Urinary bladder (tissue), 3 donors: ENCODE measurements at regions not wholly inside any gene's neighbourhood (a gene's known extent, or its start where the extent isn't known, plus 50 kb on each side); places are given as distances from the start of the nearest gene placed in this dataset.
"Not testable (repeated sequence)": the region's sequence is repeated elsewhere in the genome, so short reads cannot be mapped to it uniquely, and the experiment has no call there.

Experiments
- DNase-seq: peaks from one replicate; pipeline ENCODE4 v3.0.0-alpha.2; 2015; ENCODE audit errors: extremely low spot score
- H3K27ac ChIP-seq: one replicate; pipeline ENCODE4 v1.5.1; 2013; ENCODE audit warnings: low read depth, mild to moderate bottlenecking, moderate library complexity
- H3K36me3 ChIP-seq: one replicate; pipeline ENCODE4 v1.6.1; 2013; ENCODE audit warnings: mild to moderate bottlenecking, moderate library complexity; ENCODE audit not compliant: insufficient read depth
- H3K4me1 ChIP-seq: one replicate; pipeline ENCODE4 v1.6.1; 2013; ENCODE audit warnings: mild to moderate bottlenecking, moderate library complexity; ENCODE audit not compliant: insufficient read depth
- H3K4me3 ChIP-seq: one replicate; pipeline ENCODE4 v1.5.1; 2013; ENCODE audit warnings: low read depth, low read length
- WGBS: extraction: QIAGEN DNeasy Blood & Tissue Kit; methylation state at CpG from one replicate; pipeline ENCODE4 v1.1.7; 2013; 5-methylcytosine and 5-hydroxymethylcytosine counted together
- donor health status: healthy with polysubstance abuse.
- donor health status: healthy.

DNA sequence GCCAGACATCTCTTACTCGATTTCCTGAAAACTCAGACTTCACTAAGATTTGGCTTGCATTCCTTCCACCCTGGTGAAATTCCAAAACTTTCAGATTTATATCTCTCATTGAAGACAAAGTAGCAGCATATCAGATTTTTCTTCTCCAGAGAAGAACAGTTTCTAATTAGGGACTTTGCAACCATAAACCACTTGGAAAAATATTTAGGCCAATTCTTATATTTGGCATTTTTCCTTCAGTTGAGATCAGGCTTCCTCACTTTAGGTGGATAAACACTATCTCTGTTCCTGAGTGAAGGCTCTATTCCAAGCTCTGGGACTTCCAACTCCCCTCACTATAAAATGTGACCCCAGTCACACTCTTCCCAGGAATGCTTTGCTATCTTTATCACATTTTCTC lies 1434.3 kb upstream of the FLRT2 start:
- peak; percentile 54 for DNase-seq

DNA sequence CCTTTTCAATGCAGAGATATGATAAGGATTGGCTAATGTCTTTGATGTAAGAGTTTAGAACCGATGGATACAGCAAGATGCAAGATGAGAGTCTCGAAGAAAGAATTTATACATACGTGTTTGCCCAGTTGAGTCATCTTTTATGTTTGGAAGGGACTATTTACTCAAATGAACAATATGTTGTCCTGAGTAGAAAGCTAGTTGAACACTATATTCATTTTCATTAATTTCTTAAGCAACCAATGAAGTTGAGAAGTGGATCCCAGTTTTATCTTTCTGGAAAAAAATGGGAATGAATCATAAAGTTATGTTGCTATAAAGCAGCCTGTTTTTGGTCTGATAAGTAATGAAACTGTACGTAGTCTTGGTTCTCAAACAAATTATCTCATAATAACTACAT lies 1431.7 kb upstream of the FLRT2 start:
- Histone ChIP-seq H3K27ac (no peak overlapping the region), H3K4me1 (no peaks in the 10 kb centered on the region), H3K36me3 (no peaks in the 10 kb centered on the region), H3K4me3 (no peak overlapping the region)
- DNase-seq = no peak
- WGBS = 82% methylated on average over 4 of the region's 4 CpGs

More for the DNA sequence above, 1434.3 kb upstream of the FLRT2 start:
- Histone ChIP-seq H3K4me3 (no peak overlapping the region), H3K27ac (no peak overlapping the region), H3K36me3 (no peaks in the 10 kb centered on the region), H3K4me1 (no peaks in the 10 kb centered on the region)
- 14% methylated on average over 1 of the region's 1 CpG for WGBS

- WGBS = 94% methylated on average over 26 of the region's 27 CpGs
- H3K4me1 ChIP-seq, H3K4me3 ChIP-seq: not testable (repeated sequence)
Observed at GRCh38 chr14:84099560-84099959, 1430.4 kb upstream of the FLRT2 start.

GRCh38 chr14:84107835-84108343 lies 1422.1 kb upstream of the FLRT2 start:
- Histone ChIP-seq H3K4me1 (no peaks in the 10 kb centered on the region), H3K27ac (no peak overlapping the region)
- no peak for DNase-seq

More at GRCh38 chr14:84099560-84099959, 1430.4 kb upstream of the FLRT2 start:
- H3K27ac ChIP-seq, H3K36me3 ChIP-seq, DNase-seq: not testable (repeated sequence)

DNA sequence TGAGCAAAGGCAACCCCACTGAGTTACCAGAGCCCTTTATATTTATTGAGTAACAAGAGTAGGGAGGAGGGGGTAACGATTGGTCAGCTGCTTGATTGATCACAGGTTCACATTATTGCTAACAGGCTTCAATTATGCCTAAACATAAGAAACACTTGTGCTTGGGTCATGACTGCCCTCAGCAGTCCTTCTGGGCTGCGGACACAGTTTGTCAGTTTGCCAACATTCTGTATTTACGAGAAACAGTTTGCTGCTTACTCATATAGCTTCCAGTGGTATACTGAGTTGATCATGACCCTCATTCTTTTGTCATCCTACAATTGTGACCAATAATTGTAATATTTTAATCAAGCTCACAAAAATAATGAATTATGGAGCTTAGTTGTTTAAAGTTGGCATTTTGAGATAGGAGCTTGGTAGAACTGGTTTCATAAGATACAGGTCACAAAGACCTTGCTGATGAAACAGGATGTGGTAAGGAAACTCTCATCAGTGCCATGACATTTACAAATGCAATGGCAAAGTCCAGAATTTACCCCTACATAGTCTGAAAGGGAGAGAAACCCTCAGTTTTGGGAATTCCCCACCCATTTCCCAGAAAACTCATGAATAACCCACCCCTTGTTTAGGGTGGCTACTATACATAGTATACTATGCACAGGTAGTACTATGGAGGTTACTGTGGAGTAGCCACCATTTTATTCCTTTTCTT lies 1421.0 kb upstream of the FLRT2 start:
- no peaks in the 10 kb centered on the region for H3K4me1 ChIP-seq
- H3K27ac ChIP-seq = no peak overlapping the region
- no peak overlapping the region for H3K4me3 ChIP-seq
- no peaks in the 10 kb centered on the region for H3K36me3 ChIP-seq
- DNase-seq = no peak
- WGBS = 91% methylated on average over 3 of the region's 3 CpGs

More at GRCh38 chr14:84107835-84108343, 1422.1 kb upstream of the FLRT2 start:
- Histone ChIP-seq H3K36me3 (no peaks in the 10 kb centered on the region), H3K4me3 (no peak overlapping the region)

GRCh38 chr14:84112589-84112988 lies 1417.4 kb upstream of the FLRT2 start:
- H3K4me1 ChIP-seq = no peaks in the 10 kb centered on the region

GRCh38 chr14:84125676-84126075 lies 1404.3 kb upstream of the FLRT2 start:
- WGBS = 90% methylated on average over 4 of the region's 4 CpGs
- H3K27ac ChIP-seq = no peak overlapping the region
- no peak for DNase-seq

More at GRCh38 chr14:84112589-84112988, 1417.4 kb upstream of the FLRT2 start:
- 75% methylated on average over 4 of the region's 4 CpGs for WGBS
- Histone ChIP-seq H3K27ac (no peak overlapping the region), H3K36me3 (no peaks in the 10 kb centered on the region), H3K4me3 (no peak overlapping the region)
- no peak for DNase-seq

GRCh38 chr14:84127495-84127894 lies 1402.4 kb upstream of the FLRT2 start:
- H3K27ac ChIP-seq = no peak overlapping the region
- no peak for DNase-seq
- WGBS = 64% methylated on average over 3 of the region's 3 CpGs
- no peak overlapping the region for H3K4me3 ChIP-seq
- H3K36me3 ChIP-seq = no peaks in the 10 kb centered on the region
- H3K4me1 ChIP-seq = no peaks in the 10 kb centered on the region

More at GRCh38 chr14:84125676-84126075, 1404.3 kb upstream of the FLRT2 start:
- Histone ChIP-seq H3K4me1 (no peaks in the 10 kb centered on the region), H3K4me3 (no peak overlapping the region), H3K36me3 (no peaks in the 10 kb centered on the region)

GRCh38 chr14:84128050-84128449 lies 1401.9 kb upstream of the FLRT2 start:
- no peak overlapping the region for H3K4me3 ChIP-seq
- H3K4me1 ChIP-seq = no peaks in the 10 kb centered on the region
- 22% methylated on average over 3 of the region's 3 CpGs for WGBS
- no peak overlapping the region for H3K27ac ChIP-seq
- DNase-seq = no peak
- H3K36me3 ChIP-seq = no peaks in the 10 kb centered on the region

GRCh38 chr14:84129007-84129406 lies 1400.9 kb upstream of the FLRT2 start:
- DNase-seq = no peak
- 67% methylated on average over 5 of the region's 5 CpGs for WGBS
- no peaks in the 10 kb centered on the region for H3K4me1 ChIP-seq
- no peaks in the 10 kb centered on the region for H3K36me3 ChIP-seq
- H3K27ac ChIP-seq = no peak overlapping the region
- no peak overlapping the region for H3K4me3 ChIP-seq

DNA sequence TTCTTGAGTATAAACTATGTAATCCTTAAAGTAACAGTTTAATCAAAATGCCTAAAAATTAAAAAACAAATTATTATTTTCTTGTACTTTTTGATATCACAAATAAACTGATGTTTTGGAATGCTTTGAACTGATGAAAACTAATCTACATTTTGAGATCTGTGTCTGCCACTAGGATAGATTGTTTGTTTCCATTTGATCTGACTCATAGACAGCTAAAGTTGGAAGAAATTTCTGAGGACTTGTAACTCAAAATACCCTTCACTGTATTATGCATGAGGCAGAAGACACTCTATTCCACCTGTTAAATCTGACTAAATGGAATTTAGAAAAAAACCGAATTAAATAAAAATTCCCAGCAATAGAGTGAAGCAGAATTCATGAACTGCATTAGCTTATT lies 1400.0 kb upstream of the FLRT2 start:
- no peak overlapping the region for H3K4me3 ChIP-seq
- H3K4me1 ChIP-seq = no peaks in the 10 kb centered on the region
- no peak for DNase-seq
- 81% methylated on average over 1 of the region's 1 CpG for WGBS
- no peak overlapping the region for H3K27ac ChIP-seq
- H3K36me3 ChIP-seq = no peaks in the 10 kb centered on the region

DNA sequence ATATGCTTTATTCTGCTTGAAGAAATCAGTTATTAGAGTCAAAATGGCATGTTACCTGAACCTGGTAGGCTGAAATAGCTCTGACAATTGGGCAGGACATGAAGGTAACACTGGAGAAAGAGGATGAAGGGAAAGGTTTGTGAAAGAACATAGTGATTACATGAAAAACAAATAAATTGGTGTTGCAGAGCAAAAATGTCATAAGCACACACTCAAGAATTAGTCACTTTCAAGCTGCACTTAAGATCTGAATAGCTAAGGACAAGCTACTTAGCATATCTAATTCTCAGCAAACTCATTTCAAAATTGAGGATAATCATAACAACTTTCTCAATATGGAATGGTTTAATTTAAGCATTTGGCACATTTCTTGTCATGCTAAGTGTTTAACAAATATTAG lies 1398.0 kb upstream of the FLRT2 start:
- Histone ChIP-seq H3K4me1 (no peaks in the 10 kb centered on the region), H3K36me3 (no peaks in the 10 kb centered on the region), H3K4me3 (no peak overlapping the region), H3K27ac (no peak overlapping the region)
- no peak for DNase-seq

GRCh38 chr14:84144166-84144565 lies 1385.8 kb upstream of the FLRT2 start:
- WGBS = 81% methylated on average over 2 of the region's 2 CpGs
- Histone ChIP-seq H3K4me3 (no peak overlapping the region), H3K36me3 (no peaks in the 10 kb centered on the region), H3K27ac (no peak overlapping the region), H3K4me1 (no peaks in the 10 kb centered on the region)
- DNase-seq = no peak

- WGBS = 96% methylated on average over 14 of the region's 14 CpGs
- no peak for DNase-seq
- no peaks in the 10 kb centered on the region for H3K36me3 ChIP-seq
- H3K27ac ChIP-seq = no peak overlapping the region
- H3K4me3 ChIP-seq = no peak overlapping the region
- H3K4me1 ChIP-seq = no peaks in the 10 kb centered on the region
Observed at GRCh38 chr14:84152452-84152851, 1377.5 kb upstream of the FLRT2 start.
